SK-N-MC (cell line): ENCODE measurements at regions not wholly inside any gene's neighbourhood (a gene's known extent, or its start where the extent isn't known, plus 50 kb on each side); places are given as distances from the start of the nearest gene placed in this dataset.

ENCODE experiments used
- EZH2 ChIP-seq: fragments of 200-600 bp; sonication (generic); IDR thresholded peaks from one replicate; pipeline ENCODE4 v1.6.1; 2017; ENCODE audit warnings: antibody characterized with exemption
- FOXP2 ChIP-seq: optimal IDR thresholded peaks from 2 replicates; pipeline ENCODE3; 2011; ENCODE audit warnings: mild to moderate bottlenecking, moderate library complexity; ENCODE audit not compliant: insufficient read depth; ENCODE audit errors: extremely low read length, control extremely low read depth
- POLR2AphosphoS5 ChIP-seq: IDR thresholded peaks from 2 replicates; pipeline ENCODE4 v1.6.1; 2012; ENCODE audit warnings: mild to moderate bottlenecking, low read depth, low read length, borderline replicate concordance

DNA sequence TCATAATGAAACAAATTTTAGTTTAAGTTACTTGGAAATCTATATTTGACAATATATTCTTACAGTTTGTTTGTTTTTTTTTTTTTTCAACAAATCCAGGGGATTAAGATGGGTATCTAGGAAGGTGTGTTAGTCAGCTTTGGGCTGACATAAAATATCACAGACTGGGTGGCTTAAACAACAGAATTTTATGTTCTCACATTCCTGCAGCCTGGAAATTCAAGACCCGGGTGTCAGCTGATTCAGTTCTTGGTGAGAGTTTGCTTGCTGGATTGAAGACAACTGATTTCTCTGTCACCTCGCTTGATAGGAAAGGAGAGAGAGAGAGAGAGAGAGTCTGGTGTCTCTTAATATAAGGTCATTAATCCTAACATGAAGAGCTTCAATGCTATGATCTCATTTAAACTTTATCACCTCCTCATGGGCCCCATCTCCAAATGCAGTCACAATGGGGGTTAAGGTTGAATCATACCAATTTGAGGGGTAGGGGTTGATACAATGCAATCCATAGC, 465.2 kb downstream of the CENPC start:
- no peak for TF ChIP-seq EZH2
- TF ChIP-seq POLR2AphosphoS5 = no peak
- no peak for TF ChIP-seq FOXP2
